CD4-positive, alpha-beta T cell treated with Interleukin-21 for 1 hour (primary cell): ENCODE measurements at regions not wholly inside any gene's neighbourhood (a gene's known extent, or its start where the extent isn't known, plus 50 kb on each side); places are given as distances from the start of the nearest gene placed in this dataset.
"Not testable (repeated sequence)": the region's sequence is repeated elsewhere in the genome, so short reads cannot be mapped to it uniquely, and the experiment has no call there.

Source experiments
- DNase-seq: peaks from one replicate; pipeline ENCODE4 v3.0.0-alpha.2; 2020

DNA sequence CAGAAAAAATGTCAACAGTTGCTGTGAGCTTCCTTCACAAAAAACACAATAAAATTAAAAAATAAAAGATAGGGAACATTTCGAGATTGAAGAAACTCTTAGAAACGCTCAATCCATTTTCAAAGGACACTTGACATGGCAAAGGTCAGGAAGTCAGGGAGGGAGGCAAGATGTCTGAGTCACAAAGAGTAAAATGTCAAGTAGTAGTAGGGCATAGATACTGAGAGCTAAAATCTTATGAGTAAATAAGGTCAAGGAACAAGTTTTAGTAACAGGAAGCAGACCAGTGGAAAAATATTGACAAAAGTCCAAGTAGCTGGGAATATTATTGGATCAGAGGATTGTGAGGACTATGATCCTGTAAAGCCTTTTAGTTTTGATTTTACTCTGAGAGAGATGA is 495.6 kb downstream of the TMX3 start:
- DNase-seq, result no peak

DNA sequence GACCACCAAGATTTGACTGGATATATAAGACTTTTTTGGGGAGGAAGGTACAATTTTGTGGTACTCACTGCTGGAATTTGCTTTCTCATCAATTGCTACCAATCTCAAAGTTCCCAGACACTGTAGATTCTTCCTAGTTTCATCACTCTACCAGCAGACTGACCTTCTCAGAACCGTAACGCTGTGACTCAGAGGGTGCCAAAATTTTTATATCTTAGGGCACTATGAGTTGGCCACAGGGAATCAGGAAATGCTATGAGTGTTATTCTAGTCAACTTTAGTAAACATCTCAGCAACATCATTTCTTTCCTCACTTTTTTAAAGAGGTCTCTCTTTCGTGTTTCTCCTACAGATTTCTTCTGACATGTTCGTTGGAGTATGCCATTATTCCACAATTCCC is 499.0 kb downstream of the TMX3 start:
- no peak for DNase-seq

DNA sequence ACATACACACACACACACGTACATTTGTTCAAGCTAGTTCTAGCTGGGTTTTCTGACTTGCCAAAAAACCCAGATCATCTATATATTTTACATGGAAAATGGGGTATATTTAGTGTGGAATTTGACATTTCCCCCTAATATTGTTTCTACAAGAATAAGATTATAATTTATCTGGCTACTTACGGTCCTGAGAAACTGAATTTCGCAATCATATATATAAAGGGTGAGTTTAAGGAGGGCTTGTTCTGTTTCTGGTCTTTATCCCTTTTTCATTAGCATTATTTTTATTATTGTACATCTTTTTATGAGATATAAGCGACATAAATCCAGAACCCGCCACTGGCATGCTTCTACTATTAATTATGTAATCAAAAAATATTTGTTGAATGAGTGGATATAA is 528.9 kb downstream of the TMX3 start:
- no peak for DNase-seq

DNA sequence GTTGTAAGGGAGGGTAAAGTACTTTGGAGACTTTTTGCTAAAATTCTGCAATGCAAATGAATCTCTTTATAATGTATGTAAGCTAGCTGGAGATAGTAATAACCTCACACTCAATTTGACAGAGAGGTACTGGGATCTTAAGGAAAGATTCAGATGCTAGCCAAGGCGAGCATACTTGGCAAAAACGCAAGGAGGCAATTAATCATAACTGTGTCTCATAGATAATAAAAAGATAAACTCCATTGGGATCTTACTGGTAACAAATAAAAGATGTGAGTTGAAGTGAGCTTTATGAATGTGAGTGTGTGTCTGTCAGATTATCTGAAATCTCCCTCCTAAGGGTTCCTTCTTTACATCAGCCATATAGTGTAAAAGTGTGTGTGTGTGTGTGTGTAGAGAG is 533.0 kb downstream of the TMX3 start:
- no peak for DNase-seq

DNA sequence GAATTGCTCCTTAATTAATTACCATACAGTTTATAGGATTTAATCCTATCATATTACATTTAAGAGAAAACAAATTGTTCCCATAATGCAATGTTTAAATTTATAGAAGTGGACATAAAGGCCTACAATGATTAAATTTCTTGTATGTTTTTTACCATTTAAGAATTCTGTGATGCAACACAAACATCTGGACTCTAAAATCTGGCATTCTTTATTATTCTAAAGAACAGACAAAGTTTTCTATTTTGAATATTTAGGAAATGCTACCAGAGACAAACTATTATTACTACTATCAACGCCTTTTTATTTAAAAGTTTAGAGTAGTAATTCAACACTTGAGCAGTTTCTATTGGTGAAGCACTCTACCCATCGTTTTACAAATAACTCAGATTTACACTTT is 535.1 kb downstream of the TMX3 start:
- no peak for DNase-seq

DNA sequence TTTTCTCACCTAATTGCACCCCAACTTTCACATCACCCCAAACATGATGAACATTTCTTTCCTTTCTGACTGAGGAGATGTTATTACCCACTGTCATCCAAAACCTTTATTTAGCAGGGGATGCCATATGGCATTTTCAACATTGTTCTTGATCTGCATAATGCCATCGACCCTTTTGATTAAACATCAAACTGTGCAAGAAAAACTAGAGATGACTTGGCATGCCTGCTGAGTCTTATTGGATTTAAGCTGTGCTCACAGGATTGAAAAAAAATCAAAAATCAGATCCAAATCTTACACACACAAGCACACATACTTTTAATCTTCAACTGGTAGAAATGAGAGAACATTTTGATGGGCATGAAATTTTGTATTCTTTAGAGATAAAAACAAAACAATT is 536.0 kb downstream of the TMX3 start:
- no peak for DNase-seq

DNA sequence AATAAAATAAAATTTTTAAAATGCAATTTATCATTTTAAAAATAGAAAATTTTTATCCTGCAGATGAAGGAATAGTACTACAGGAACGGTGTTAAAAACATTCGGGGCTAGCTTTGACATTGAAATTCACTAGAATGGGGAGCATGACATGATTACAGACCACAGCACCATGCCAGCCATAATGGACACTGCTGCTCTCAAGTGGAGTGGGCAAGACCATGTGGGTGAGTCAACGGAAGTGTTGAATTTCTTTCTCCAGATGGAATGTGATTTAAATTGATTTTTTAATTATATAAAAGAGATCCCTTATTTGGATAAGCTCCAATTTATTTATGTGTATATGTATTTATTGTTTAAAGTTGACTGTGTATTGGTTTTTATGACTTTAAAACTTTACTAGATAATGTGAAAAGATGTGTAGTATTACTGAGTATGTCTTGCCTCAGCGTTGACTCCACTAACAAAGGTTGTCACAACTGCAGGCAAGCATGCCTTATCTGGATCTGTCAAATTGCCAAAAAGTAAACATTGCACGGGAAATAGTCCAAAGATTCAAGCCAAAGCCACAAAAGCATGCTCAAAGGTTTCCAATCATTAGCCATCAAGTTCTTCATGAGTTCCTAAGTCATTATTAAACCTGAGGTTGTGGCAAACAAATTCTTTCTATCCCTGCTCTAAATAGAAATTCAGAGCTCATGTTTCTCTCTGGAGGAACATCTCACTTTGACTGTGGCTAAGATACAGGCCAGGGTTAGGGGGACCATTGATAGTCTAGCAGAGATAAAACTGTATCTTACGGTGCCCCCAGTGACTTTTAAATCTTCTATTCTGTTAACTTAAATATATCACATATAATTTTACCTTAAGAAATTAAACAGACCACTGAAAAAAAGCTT is 536.9 kb downstream of the TMX3 start:
- no peak for DNase-seq

DNA sequence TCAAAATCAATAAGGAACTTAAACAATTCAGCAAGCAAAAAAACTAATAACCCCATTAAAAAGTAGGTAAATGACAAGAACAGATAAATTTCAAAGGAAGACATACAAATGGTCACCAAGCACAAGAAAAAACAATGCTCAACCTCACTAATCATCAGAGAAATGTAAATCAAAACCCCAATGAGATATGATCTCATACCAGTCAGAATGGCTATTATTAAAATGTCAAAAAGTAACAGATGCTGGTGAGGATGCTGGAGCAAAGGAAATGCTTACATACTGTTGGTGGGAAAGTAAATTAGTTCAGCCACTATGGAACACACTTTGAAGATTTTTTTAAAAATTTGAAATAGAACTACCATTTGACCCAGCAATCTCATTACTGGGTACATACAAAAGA is 538.0 kb downstream of the TMX3 start:
- no peak for DNase-seq

DNA sequence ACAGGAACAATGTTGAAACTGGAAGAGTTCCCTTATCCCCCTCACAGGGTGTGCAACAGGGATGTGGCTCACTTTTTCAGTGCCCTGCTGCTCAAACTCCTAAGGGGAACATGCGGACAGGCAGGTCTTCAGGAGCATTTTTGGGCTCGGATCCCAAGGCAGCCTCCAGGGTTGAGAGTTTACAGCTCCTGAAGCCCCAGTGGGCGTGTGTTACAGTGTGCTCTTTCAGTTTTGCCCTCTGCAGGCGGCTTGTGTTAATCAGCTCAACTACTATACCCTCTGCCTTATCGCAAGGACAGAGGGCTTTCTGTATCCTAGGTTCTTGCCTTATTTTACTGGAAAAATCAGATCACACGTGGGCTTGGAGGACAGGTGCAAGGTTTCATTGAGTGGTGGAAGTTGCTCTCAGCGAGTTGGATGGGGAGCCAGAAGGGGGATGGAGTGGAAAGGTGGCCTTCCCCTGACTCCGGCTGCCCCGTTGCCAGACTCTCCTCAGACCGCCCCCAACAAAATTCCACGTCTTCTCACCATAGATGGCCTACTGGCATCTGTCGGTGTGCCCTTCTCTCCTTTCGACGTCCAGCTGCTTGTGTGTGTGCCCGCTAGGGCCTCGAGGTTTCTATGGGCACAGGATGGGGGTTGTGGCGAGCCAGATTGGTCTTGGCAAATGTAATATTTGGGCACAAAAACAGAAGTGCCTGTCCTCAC is 541.9 kb downstream of the TMX3 start:
- DNase-seq, result no peak

DNA sequence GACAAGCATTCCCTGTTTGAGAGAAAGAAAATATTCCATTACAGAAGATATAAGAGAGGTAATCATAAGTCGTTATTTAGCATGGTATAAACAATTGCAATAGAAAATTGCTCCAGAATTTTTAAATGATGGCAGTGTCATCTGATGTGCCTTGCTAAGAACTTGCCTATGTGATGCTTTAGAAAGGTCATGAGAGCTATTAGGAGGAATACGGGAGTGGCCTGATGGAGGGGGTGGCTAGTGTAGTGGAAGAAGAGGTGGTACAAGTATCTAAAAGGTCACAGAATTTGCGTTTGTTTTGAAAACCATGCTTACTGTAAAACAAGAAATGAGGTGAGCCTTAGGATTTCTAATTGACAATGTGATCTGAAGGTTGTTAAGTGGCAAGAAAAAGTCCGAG is 550.0 kb downstream of the TMX3 start:
- no peak for DNase-seq

DNA sequence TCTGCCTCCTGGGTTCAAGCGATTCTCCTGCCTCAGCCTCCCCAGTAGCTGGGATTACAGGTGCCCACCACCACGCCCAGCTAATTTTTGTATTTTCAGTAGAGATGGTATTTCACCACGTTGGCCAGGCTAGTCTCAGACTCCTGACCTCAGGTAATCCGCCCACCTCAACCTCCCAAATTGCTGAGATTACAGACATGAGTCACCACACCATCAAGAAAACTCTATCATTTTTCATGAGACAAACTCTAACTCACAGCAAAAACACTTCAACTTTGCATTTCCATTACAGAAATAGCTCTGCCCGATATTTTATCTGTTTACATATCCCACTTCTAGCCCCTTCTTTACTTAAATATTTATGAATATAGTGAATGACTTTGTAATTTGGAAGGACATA is 561.1 kb downstream of the TMX3 start:
- DNase-seq, result not testable (repeated sequence)

DNA sequence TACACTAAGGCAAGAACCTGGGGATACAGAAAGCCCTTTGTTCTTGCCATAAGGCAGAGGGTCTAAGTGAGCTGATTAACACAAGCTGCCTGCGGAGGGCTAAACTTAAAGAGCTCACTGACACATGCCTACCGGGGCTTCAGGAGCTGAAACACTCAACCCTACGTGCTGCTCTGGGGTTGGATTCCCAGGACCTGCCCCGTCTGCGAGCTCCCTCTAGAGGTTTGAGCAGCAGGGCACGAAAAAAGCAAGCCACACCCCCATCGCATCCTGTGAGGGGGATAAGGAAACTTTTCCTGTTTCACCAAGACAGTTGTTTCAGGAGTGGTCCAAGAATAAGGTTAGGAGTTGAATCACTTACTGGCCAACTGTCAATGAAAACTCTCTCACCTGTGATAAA is 562.1 kb downstream of the TMX3 start:
- no peak for DNase-seq

DNA sequence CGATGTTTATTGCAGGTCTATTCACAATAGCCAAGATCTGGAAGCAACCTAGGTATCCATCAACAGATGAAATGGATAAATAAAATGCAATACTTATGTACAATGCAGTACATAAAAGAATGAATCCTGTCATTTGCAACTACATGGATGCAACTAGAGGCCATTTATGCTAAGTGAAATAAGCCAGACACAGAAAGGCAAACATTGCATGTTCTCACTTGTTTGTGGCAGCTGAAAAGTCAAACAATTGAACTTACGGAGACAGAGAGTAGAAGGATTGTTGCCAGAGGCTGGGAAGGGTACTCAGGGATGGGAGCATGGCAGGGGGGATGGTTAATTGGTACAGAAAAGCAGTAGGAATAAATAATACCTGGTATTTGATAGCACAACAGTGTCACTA is 563.9 kb downstream of the TMX3 start:
- no peak for DNase-seq

DNA sequence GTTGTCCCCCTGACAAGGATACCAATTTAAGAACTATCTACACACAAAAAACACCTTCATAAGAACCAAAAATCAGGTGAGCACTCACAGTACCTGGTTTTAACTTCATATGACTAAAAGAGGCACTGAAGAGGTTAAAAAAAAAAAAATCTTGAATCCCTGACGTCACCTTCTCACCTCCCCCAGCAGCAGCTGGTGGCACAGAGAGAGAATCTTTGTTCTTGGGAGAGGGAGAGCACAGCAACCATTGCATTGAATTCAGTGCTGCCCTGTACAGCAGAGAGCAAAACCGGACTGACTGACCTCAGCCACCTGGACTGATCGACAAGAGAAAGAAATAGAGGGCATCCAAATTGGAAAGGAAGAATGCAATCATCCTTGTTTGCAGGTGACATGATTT is 566.0 kb downstream of the TMX3 start:
- DNase-seq, result no peak

DNA sequence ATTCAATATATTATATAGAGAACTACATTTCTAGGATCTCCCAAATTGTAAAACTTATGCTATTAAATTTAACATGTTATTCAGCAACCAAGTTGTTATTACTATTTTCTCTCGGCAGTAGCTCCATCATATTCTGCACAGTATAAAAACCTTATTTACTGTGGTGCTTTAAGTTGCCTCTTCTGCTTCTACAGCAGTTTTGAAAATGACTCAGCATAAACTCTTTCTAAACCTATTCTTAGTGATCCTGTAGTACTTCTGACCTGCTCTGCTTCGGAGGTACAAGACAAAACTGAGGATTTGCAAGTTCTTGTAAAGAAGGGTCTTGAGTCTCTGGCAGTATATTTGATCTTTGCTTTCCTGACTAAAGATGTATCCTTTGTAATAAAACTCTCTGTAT is 567.2 kb downstream of the TMX3 start:
- DNase-seq, result no peak

DNA sequence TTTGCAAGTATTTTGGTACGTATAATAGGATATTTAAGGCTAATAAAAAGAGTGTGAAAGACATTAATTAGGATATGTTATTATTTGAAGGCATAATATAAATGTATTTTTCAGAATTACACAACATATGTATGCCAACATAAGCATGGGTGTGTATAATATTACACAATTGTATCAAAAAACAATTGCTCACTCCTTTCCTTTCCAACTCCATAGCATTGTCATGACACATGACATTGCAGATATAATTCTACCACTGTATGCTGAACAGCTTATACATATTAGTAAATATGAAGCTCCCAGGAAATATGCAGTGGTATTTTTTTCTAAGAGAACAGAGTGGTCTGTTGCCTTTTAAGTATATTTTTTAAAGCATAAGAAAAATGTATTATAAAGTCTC is 593.1 kb downstream of the TMX3 start:
- no peak for DNase-seq

DNA sequence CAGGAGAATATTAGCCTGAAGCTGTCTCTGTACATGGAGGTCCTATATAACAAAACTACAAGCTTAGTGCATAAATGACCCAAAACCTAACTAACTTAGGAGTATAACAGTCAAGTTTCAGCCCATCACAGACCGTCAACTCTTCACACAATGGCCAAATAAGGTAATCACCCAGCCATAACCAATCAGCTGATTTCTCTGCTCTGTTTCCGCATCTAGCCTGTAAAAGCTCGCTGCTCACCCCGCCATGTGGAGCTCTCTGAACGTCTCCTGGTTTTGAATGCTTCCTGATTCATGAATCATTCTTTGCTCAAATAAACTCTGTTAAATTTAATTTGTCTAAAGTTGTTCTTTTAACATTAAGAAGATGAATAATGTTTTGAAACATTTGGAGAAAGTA is 593.6 kb downstream of the TMX3 start:
- no peak for DNase-seq

DNA sequence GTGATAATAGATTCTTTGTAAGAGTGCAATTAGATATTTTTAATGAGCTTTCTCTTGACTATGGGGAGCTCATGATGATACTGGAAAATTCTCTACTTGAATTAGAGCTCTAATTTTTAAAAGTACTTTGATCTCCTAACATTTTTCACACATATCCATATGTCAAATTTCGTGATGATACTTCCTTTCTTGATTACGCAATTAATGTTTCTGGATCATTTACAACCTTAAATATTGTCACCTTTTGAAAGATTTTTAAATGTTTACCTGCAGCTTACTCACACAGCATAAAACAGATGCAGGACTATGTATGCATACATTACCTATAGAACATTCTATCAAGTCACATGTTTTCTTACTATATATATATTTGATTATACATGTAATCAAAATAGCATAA is 598.5 kb upstream of the DSEL start:
- DNase-seq, result no peak

DNA sequence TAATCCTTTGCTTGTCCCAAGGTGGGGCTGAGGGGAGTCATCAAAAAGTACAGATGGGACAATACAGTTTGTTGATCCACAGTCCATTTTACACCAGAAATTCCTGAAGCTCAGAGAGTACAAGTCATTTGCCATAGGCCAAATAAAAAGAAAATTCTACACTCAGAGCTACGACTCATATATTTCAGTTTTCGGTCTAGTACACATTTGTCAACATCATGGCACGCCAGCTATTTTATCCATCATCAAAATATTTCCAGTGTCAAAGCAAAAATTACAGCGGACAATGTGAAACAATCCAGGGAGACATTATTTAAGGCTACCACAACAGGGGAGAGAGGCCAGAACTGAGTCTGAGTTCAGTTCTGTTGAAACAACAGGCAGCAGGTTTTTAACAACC is 587.5 kb upstream of the DSEL start:
- DNase-seq, result no peak

DNA sequence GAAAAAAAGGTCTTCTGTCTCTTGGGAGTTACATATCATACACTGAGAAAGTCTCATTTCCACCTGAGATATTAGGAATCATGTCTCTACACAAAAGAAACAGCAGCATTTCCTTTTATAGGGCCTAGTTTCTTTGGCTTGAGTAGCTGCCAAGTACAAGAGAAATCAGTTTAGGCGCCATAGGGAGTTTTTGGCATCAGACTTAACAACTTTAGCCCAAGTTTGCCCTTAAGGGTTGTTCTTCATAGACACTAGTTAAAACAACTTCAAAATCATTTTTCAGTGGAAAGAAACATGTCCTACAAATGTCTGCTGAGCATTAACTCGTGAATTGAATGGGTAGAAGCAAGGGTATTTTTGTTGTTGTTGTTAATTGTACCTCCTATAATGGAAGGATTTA is 587.0 kb upstream of the DSEL start:
- DNase-seq, result no peak

DNA sequence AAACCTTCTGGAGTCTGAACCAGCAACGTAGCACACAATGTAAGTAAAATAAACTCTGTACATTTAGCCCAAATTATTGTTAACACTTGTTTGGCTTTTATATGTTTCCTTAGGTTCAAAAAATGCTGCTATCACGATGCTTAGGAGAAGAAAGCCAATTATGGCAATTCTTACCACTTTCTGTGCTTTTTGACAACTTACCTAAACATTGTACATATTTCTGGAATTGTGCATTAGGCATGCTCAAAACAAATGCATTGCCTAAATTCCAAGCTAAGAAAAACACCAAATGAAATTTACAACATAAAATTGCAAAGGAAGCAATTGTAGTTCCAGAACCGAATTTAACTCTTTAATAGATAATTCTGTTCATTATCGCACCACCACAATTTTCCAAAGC is 585.6 kb upstream of the DSEL start:
- DNase-seq, result no peak

DNA sequence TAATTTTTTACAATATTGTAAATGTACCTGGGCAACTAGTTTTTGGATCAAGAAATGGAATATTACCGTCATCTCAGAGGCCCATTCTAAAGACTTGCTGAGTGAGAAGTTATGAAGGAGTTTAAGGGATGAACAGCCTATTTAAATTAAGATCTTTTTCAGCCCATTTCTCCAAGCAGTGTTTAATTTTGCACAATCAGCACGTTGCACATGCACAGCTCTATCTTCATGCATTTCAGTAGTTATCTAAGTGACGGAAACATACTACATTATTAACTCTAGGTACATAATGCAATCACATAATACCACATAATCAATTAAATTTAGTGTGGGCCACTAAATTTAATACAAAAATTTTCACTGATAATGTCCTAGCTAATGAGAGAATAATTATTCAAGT is 582.1 kb upstream of the DSEL start:
- DNase-seq, result no peak

DNA sequence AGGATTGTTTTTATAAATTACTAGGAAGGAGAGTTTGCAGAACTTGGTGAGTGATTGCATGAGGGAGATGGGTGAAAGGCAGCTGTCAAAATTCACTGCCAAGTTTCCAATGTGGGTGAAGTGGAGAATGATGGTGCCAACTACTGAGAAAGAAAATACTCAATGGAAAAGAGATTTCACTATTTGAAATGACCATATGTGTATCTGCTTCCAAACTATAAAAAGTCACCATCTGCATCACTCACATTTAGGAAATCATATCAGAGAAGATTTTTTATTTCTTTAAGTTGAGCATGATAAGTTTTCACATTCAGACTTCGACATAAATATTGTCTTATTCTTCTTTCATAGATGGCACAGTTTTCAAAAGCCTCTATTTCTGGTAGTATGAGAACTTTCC is 570.0 kb upstream of the DSEL start:
- no peak for DNase-seq

DNA sequence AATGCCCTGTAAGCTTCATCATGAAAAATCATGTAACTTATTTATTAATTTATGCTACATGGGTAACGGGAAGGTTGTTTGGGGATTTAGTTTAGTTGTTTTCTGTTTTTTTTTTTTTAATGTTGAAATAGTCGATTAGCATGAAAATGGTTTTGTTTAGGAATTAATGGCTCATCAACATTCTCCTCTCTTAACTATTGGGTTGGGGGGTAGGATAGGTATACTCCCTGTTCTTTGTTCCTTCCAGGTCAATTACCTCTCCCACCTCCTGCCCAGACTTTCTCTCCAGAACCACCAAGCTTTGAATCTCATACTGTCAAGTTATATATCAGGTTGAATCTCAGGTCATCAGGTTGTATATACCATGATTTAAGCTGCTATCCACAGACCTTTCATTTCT is 568.7 kb upstream of the DSEL start:
- no peak for DNase-seq

DNA sequence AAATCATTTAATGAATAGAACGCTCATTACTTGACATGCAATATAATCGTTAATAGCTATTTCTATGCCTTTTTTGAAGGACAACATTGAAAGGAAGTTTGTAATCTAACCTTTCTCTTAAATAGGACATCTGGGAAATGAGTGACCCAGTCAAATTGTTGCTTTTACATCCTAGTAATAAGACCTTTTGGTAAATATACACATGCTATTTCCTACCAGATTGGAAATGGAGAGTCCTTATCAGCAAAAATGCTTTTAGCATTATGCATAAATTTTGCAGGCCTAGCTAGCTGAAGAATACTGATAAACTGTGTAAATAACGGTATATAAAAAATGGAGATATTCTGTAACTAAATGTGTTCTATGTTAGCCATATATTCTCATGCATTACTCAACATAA is 567.3 kb upstream of the DSEL start:
- DNase-seq, result no peak
